G401.6 (cell line): ENCODE measurements at regions not wholly inside any gene's neighbourhood (a gene's known extent, or its start where the extent isn't known, plus 50 kb on each side); places are given as distances from the start of the nearest gene placed in this dataset.
"Not testable (repeated sequence)": the region's sequence is repeated elsewhere in the genome, so short reads cannot be mapped to it uniquely, and the experiment has no call there.

Experiments used
- FAIRE-seq: peaks from 2 replicates; lab custom pipeline; 2012; peaks lifted over from hg19 to GRCh38; lab: Jason Lieb, UNC

DNA sequence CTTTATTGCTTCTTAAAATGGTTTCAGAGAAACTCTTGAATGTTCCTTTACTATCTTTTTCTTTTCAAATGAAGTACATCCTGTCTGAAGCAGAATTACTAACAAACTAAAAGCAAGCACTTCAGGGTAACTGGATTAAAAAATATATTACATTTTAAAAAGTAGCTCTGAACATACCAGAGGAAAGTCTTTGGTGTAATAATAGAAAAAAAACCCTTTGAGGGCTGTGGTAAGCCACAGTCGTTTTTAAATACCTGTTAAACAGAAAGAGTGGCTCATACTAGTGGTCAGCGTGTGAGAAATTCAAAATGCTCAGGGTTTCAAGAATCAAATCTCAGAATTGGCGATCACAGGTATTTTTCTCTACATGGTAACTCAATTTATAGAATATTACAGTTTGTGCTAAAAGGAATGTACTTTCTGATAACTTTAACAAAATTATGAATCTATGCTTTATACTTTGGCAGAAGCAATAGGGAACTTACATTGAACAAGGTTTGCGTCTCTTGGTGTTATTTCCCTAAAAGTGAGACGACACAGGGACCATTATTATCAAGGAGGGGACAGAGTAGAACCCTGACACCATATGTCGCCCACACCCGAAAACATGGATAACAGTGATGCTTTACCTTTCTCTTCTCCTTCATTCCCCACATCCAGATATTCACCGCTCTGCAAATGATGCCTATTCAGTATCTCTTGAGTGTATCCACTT lies 97.0 kb upstream of the DPH5 start:
- FAIRE-seq: no peak

DNA sequence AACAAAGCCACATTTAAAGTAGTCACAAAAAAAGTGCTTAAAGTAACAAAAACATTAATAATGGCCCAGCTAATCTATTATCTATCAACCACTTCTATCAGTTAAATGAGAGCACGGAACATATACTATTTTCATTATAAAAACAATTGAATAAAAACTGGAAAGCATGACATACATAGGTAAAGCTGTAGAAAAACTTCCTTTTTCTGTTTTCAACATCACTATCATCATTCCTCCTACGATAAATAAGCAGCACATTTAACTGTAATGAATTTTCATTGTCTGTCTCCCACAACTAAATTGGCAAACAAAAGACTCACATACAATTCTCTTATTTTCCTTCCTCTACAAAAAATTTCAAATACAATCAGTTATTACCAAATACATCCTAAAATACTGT lies 96.4 kb upstream of the DPH5 start:
- FAIRE-seq: no peak

DNA sequence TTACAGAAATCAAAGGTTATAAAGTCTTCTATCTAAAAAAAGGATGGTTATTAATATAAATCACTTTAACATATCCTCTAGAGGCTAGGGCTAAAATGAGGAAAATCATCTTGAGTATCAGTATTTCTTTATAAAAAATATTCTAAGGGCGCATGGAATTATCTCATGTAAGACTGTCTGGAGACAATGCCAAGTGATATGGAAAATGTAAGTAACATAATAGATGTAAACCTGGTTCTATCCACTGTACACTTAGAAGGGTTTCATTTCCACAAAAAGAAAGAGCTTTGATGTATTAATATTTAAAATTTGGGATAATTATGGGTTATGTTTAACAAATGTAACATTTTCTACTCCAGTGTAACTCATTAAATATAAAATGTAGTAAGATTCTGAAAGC lies 95.9 kb upstream of the DPH5 start:
- FAIRE-seq: no peak

DNA sequence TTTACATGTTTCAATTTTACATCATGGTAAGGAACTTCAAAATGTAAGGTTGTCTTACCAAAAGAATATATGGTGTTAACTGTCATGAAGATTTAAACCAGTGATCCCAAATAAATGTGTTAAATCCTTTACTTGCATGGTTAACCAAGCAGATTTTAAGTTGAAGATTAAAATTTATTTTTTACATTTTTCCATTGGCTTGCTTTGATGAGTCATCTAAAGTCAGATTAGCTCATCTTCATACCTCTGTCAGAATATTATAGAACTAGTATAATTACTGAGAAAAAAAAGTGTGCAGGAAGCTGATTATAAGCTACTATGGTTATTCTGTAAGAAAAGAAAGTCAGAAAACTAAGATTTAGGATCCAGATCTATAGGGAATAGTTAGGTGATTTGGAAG lies 95.3 kb upstream of the DPH5 start:
- no peak for FAIRE-seq

DNA sequence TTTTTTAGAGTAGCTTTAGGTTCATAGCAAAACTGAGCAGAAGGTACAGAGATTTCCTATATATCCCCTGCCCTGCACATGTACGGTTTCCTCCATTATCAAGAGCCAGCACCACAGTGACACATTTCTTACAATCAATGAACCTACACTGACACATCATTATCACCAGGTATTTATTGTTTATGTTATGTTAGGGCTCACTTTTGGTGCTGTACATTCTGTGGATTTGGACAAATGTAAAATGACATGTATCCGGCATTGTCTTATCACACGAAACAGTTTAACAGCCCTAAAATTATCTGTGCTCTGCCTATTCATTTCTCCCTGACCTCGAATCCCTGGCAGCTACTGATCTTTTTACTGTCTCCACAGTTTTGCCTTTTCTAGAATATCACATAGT lies 93.7 kb upstream of the DPH5 start:
- FAIRE-seq: no peak

DNA sequence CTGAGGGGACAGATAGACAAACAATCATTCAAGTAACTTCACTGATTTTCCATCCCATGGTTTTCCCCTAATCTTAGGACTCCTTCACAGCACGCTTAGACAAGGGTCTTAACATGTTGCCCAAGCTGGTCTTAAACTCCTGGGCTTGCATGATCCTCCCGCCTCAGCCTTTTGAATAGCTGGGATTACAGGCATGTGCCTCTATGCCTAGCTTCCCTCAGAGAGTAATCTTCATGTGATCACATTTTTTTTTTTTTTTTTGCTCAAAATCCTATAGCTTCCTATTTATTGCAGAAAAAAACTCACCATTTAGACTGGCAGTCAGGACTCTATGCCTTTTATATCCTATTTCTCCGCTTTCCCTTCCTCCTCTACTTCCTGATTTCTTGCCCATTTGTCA lies 90.4 kb upstream of the DPH5 start:
- FAIRE-seq: no peak

DNA sequence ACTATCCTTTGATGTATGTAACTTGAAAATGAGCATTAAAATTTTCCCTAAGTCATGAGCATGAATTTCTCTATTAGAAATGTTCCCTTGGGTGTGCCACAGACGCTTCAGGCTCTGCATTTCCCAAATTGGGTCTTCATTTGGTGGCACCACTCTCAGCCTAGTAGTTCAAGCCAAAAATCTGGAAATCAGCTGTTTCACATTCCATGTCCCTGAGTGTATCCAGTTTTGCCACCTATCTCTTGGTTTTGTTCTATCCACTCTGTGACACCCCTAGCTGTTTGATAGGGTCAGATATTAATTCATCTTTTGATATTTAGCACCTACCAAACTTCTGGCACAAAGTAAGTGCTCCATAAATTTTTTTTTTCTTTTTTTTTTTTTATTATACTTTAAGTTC lies 89.5 kb upstream of the DPH5 start:
- no peak for FAIRE-seq

DNA sequence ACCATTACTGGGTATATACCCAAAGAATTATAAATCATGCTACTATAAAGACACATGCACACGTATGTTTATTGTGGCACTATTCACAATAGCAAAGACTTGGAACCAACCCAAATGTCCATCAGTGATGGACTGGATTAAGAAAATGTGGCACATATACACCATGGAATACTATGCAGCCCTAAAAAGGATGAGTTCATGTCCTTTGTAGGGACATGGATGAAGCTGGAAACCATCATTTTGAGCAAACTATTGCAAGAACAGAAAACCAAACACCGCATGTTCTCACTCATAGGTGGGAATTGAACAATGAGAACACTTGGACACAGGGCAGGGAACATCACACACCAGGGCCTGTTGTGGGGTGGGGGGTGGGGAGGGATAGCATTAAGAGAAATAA lies 88.5 kb upstream of the DPH5 start:
- FAIRE-seq: not testable (repeated sequence)

DNA sequence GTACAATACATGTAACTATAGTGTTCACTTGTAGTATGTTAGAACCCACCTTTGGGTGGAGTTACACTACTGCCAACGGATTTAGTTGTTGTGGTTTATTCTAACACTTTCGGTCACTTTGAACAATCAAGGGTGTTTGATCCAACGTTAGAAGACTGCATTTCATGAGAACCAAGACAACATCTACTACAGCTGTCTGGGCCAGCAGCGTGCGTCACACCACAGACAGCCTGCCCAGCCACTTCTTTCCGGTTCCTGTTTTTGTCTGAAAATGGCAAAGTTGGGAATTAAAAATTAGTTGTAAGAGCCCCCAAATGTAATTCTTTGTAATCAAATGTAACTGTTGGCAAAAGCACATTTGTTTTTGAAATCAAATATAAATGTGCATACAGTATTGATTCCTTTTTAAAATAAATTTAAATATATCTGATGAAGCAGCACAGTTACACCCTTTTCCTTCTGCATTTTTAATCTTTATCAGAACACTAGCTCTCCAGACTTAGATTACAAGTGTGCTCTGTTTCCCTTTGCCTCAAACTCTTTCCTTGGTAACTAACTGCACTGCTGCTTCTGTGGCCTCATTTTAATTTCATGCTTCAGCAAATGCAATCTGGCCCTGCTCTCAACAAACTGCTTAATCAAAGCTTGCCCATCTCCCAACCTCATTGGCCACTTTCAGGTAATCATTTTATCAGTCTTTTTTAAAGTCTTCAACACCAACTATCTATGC lies 86.6 kb upstream of the DPH5 start:
- FAIRE-seq: no peak

DNA sequence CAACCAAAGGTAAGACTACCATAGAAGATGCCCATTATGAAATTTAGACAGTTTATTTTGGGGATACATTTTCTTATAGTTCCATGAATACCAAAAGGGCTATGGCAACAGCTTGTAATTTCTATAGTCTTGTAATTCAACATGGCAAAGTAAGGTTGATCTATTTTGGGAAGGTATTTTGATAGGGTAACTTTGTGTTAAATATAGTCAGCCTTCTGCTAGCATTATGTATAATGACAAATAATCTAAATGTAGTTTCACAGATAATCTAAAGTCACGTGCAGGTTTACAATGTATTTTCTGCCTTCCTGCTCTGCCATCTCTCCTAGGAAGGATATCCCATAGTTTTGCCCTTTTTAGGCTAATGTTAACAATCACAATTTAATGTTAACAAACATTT lies 85.9 kb upstream of the DPH5 start:
- FAIRE-seq: no peak

DNA sequence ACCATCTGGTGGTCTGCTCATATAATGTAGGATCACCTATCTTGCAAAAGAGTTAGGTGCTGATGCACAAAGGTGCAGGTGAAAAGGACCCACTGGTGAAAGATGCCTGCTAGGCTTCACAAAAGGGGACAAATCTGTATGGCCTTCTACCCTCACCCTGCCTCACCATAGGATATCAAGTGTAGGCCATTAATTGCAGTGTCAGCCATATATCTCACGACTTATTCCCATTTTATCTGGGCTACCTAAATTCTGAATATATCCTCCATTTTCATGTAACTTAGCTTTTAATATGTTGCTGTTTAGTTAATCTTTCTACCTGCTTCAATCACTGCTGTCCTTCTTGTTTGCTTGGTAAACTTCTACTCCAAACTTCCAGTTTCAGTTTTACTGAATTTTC lies 84.2 kb upstream of the DPH5 start:
- no peak for FAIRE-seq

DNA sequence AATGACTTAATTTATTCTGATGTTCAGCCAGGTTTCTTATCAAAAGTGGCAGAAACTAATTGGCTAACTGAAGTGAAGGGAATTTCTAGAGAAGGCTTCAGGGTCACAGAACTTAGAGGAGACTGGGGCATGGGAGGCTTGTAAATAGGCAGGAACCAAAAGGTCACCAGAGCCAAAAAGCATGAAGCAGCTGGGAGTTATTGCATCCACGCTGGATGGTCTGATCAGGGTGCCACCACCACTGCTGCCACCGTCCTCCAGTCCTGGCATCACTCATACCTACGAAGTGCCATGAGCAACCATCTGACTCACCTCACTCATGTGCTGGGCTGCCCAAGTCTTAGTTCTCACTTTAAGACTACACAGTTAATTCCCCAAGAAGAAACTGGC lies 82.5 kb upstream of the DPH5 start:
- FAIRE-seq: no peak

DNA sequence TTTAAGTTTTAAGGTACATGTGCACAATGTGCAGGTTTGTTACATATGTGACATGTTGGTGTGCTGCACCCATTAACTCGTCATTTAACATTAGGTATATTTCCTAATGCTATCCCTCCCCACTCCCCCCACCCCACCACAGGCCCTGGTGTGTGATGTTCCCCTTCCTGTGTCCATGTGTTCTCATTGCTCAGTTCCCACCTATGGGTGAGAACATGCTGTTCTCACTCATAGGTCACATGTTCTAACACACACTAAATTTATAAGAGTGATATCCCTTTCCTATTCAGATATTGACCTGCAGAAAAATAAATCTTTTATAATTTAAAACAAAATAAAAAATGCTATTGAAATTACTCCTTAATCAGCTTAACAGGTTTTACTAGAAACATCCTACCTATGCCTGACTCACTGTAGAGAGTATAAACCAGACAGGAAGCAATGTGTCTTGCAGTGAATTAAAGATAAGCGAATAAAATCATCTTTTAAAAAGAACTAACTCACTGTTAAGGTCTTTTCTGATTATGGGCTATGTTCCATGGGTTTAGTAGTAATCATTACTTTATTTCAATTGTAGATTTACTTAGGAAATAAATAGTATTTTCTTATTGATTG lies 82.0 kb upstream of the DPH5 start:
- FAIRE-seq: no peak

DNA sequence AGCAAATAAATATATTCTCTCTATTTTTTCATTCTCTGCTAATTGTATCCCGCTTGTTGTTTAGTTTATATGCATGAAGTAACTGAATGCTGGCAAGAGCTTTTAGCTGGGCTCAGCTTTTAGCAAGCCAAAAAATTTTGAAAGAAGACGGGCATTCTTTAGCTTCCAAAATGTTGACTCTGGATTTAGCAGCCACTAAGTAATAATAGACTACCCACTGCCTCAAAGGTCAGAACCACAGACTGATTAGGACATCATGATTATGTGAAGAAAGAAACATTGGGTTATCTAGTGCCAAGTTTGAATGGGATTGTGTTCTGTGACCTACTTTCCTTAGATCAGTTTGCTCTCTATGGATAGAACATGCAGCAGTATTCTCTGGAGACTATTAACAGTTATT lies 80.3 kb upstream of the DPH5 start:
- FAIRE-seq: no peak

DNA sequence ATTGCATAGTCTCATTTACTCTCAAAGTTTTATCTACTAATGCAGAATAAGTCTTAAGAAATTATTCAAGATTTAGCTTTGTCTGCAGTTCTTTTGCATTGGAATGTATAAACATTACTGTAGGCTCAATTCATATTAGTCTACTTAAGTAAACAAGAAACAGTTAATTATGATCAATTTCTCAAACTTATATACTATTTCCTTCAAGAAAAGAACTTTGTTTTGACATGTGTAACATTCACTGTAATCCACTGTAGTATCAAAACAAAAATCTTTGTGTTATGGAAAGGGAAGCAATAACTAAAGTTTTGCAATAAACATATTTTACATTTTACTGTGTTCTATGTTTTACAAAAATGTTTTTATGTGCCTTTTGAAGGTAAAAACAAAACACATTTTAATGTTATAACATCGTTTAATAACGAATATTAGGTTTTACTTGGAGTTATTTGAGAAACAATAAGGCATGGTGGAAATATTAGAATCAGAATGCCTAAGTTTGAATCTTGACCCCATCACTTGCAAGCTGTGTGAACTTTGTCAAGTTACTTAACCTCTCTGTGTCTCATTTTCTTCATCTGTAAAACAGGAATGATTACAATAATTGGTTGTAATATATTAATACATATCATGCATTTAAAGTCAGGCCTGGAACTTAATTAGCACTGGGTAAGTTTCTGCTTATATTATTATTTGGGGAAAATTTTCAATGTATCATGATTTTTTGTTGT lies 77.0 kb upstream of the DPH5 start:
- peak; percentile 52 for FAIRE-seq

DNA sequence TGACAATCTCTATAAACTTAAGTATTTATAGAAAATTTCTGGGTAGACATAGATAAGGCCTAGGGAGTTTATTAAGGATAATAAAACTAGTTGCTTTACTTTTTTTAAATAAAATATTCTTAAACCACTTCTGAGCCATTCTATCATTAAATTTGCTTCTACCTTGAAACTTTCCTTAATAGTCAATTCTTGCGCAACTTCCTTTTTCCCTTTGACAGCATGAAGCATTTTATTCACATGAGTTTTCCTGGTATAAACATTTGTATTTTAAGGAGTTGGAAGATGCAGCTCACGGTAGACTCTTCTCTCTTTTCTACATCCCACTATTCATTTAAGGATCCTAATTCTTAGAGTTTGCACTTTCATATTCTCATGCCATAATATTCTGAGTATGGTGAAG lies 75.8 kb upstream of the DPH5 start:
- no peak for FAIRE-seq

DNA sequence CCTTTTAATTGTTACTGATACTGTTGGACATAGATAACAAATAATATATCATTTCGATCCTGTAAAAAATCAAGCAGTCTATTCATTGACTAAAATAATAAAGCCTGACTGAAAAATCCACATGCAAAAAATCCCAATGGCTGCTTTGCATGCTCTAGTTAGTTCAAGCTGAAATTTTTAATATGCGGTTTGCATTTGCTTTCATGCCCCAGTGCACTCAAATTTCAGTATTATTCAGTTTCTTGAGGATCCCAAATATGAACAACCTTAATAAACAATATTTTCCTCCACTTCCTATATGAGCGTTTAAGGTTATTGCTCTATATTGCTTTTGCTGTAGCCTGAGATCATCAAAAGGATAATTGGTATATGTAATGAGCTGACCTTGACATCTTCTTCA lies 75.1 kb upstream of the DPH5 start:
- FAIRE-seq: no peak

DNA sequence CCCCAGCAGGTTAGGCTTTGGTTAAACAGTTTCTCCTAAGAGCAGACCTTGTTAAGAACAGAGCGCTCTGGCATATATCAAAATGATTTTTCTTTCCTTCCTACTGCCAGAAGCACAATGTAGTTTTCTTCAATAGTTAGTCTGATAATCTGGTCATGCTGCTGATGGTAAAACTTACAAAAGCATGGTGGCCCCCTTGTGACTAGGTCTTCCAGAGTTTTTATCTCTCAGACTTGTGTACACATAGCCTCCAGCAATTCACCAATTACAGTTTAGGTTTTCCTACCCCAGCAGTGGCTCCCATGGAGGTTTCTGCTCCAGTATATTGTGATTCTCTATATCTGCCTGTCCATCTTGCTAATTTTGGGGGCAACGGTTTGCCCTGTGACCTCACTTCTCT lies 73.3 kb upstream of the DPH5 start:
- FAIRE-seq: no peak

DNA sequence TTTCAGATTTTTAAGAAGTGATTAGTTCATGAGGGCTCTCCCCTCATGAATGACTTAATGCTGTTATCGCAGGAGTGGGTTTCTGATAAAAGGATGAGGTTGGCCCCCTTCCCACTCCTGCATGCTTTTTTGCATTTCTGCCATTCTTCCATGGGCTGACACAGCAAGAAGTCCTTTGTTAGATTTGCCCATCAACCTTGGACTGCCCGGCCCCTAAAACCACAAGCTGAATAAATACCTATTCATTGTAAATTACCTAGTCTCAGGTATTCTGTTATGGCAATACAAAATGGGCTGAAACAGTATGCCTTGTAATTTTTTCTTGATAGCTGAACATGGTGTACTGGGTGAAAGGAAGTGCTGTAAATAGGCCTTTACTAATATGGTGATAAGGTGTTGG lies 72.7 kb upstream of the DPH5 start:
- no peak for FAIRE-seq

DNA sequence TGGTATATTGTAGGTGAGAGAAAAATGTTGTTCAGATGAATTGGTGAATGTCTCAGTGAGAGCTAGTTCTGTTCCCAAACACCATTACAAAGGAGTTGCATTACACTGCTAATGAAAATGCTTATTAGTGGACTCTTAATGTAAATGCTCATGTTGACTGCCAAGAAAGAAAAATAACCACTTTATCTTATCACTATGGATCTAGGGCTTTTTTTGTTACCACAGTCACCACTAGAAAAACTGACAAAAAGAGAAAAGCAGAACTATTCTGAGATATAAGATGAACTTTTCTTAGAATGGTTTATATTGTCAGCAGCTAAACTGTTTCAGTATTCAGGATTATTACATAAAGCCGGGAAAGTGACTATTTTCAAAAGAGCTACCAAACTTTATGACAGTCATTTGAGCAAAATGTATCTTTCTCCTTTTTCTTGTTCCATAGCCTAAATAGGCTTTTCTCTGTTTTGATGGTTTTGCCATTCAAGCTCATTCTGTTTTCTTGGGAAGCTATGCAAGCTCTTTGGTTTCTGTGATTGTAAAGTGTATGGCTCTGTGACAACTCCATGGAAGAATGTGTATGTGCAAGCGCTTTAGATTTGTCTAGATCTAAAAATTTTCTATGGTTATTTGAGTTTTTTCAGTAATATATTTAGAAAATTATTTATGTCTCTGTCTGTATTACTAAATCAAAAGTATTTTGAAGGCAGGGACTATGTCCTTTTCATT lies 64.2 kb upstream of the DPH5 start:
- peak; percentile 15 for FAIRE-seq

DNA sequence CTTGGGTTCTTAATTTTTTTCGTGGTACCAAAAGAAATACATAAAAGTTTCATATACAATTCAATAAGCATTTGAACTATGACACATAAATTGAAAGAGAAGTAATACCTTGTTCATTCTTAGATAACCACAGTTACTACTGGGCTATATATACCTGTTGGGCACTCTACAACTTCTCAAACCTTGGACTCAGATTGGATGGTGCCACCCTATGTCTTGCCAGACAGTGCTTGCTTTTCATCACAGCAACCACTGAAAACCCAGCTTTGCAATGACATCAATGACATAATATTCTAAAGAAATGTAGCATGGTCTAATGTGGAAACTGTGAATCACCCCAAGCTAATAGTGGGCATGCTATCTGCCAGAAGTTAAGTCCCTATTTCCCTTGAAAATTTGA lies 62.8 kb upstream of the DPH5 start:
- no peak for FAIRE-seq

DNA sequence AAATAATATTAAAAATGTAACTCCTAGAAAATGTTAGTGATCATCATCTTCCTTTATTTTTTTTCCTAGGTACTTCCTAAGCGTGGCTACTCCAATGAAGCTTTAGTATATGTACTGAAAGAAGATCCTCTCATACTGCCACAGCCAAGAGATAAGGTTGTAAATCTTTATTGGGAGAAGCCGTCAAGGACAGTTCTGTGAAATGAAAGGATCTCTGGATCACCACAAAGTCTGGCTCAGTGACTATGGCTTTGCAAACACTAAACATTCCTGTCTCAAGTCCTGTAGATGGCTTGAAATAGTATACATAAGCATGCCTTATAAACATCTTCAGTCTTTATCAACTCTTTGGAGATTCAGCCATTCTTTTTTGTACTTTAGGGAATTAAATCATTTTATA lies 61.2 kb upstream of the DPH5 start:
- no peak for FAIRE-seq
